Karpas-422 (cell line): ENCODE measurements at regions not wholly inside any gene's neighbourhood (a gene's known extent, or its start where the extent isn't known, plus 50 kb on each side); places are given as distances from the start of the nearest gene placed in this dataset.

Source experiments
- DNase-seq: peaks from one replicate; pipeline ENCODE4 v3.0.0-alpha.2; 2015
- H2AFZ ChIP-seq: fragments of 200-600 bp; sonication (generic); 2 replicates; pipeline ENCODE4 v1.6.1; 2014; ENCODE audit warnings: antibody characterized with exemption, low read length, mixed read lengths
- H3K27ac ChIP-seq: fragments of 200-600 bp; sonication (generic); 2 replicates; pipeline ENCODE4 v1.5.1; 2014; ENCODE audit warnings: mild to moderate bottlenecking, low read length, moderate library complexity
- H3K27me3 ChIP-seq: fragments of 200-600 bp; sonication (generic); 2 replicates; pipeline ENCODE4 v1.6.1; 2014; ENCODE audit warnings: low read length, mixed read lengths
- H3K36me3 ChIP-seq: fragments of 200-600 bp; sonication (generic); 2 replicates; pipeline ENCODE4 v1.6.1; 2014; ENCODE audit warnings: low read length, mixed read lengths; ENCODE audit not compliant: insufficient read depth
- H3K4me1 ChIP-seq: fragments of 200-600 bp; sonication (generic); 2 replicates; pipeline ENCODE4 v1.6.1; 2014; ENCODE audit warnings: mild to moderate bottlenecking, low read length, mixed read lengths
- H3K4me2 ChIP-seq: fragments of 200-600 bp; sonication (generic); 2 replicates; pipeline ENCODE4 v1.6.1; 2014; ENCODE audit warnings: low read length, low read depth, mild to moderate bottlenecking; ENCODE audit not compliant: poor library complexity, severe bottlenecking
- H3K4me3 ChIP-seq: fragments of 200-600 bp; sonication (generic); 2 replicates; pipeline ENCODE4 v1.5.1; 2014; ENCODE audit warnings: mild to moderate bottlenecking, antibody characterized with exemption, low read length, mixed read lengths
- H3K79me2 ChIP-seq: fragments of 200-600 bp; sonication (generic); 2 replicates; pipeline ENCODE4 v1.6.1; 2014; ENCODE audit warnings: mild to moderate bottlenecking, low read length, mixed read lengths
- H3K9ac ChIP-seq: fragments of 200-600 bp; sonication (generic); 2 replicates; pipeline ENCODE4 v1.6.0; 2014; ENCODE audit warnings: low read length
- H3K9me2 ChIP-seq: fragments of 200-600 bp; sonication (generic), shearing (Covaris generic); replicated peaks from 2 replicates; pipeline ENCODE4 v1.6.0; 2014; ENCODE audit warnings: mild to moderate bottlenecking, low read length, moderate library complexity; ENCODE audit not compliant: insufficient read depth
- H3K9me3 ChIP-seq: fragments of 300-700, 200-600 bp; sonication (generic); 2 replicates; pipeline ENCODE4 v1.6.1; 2014; ENCODE audit warnings: low read length, mixed read lengths
- H4K20me1 ChIP-seq: fragments of 200-600 bp; sonication (generic); 2 replicates; pipeline ENCODE4 v1.6.1; 2014; ENCODE audit warnings: mild to moderate bottlenecking, antibody characterized with exemption, low read length, low read depth; ENCODE audit not compliant: insufficient read depth

- H4K20me1 ChIP-seq: no peaks in the 10 kb centered on the region
- no peak overlapping the region for H3K27ac ChIP-seq
- no peak overlapping the region for H3K4me2 ChIP-seq
- H3K4me1 ChIP-seq: peaks cover 68% of the 10 kb centered on the region
- H3K79me2 ChIP-seq: no peaks in the 10 kb centered on the region
- H3K9me2 ChIP-seq: no peaks in the 10 kb centered on the region
- DNase-seq: no peak
- no peak overlapping the region for H2AFZ ChIP-seq
- H3K36me3 ChIP-seq: no peaks in the 10 kb centered on the region
- no peak overlapping the region for H3K4me3 ChIP-seq
- no peaks in the 10 kb centered on the region for H3K27me3 ChIP-seq
- no peak overlapping the region for H3K9ac ChIP-seq
- no peaks in the 10 kb centered on the region for H3K9me3 ChIP-seq
Observed at GRCh38 chr2:45257820-45258219, 248.6 kb upstream of the SIX2 start.

GRCh38 chr2:45256867-45257641, 247.8 kb upstream of the SIX2 start:
- Histone ChIP-seq H4K20me1 (no peaks in the 10 kb centered on the region), H3K27ac (no peak overlapping the region), H3K4me2 (no peak overlapping the region), H3K79me2 (no peaks in the 10 kb centered on the region), H3K36me3 (no peaks in the 10 kb centered on the region), H3K9ac (no peak overlapping the region), H3K9me3 (no peaks in the 10 kb centered on the region), H3K4me3 (no peak overlapping the region), H3K9me2 (no peaks in the 10 kb centered on the region), H3K27me3 (no peaks in the 10 kb centered on the region), H2AFZ (no peak overlapping the region), H3K4me1 (peaks cover 61% of the 10 kb centered on the region)
- no peak for DNase-seq

- no peak overlapping the region for H3K27ac ChIP-seq
- H3K4me1 ChIP-seq: peaks cover 53% of the 10 kb centered on the region
- H4K20me1 ChIP-seq: no peaks in the 10 kb centered on the region
- DNase-seq: no peak
- H3K9me2 ChIP-seq: no peaks in the 10 kb centered on the region
- no peak overlapping the region for H3K4me2 ChIP-seq
- H3K4me3 ChIP-seq: no peak overlapping the region
- no peaks in the 10 kb centered on the region for H3K79me2 ChIP-seq
- no peaks in the 10 kb centered on the region for H3K36me3 ChIP-seq
- no peak overlapping the region for H2AFZ ChIP-seq
- H3K9ac ChIP-seq: no peak overlapping the region
- H3K9me3 ChIP-seq: no peaks in the 10 kb centered on the region
- no peaks in the 10 kb centered on the region for H3K27me3 ChIP-seq
Observed at GRCh38 chr2:45256173-45256866, 247.1 kb upstream of the SIX2 start.

DNA sequence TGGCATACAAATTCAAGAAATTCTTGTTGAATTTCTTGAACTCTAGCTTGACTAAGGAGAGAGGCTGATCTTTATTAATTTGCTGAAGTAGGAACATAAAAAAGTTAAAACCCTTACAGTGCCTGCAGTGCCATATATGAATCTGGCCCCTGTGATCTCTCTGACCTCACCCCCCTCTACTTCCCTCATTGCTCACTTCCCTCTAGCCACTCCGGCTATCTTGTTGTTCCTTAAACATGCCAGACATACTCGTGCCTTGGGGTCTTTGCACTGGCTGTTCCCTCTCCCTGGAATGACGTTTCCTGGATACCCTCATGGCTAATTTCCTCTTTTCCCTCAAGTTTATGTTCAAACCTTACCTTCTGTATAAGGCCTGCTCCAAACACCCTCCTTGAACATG, 246.3 kb upstream of the SIX2 start:
- Histone ChIP-seq H3K4me2 (no peak overlapping the region), H2AFZ (no peak overlapping the region), H3K79me2 (no peaks in the 10 kb centered on the region), H3K36me3 (no peaks in the 10 kb centered on the region), H3K4me1 (peaks cover 49% of the 10 kb centered on the region), H3K4me3 (no peak overlapping the region), H3K9me2 (no peaks in the 10 kb centered on the region), H3K9me3 (no peaks in the 10 kb centered on the region), H4K20me1 (no peaks in the 10 kb centered on the region), H3K9ac (no peak overlapping the region), H3K27ac (no peak overlapping the region), H3K27me3 (no peaks in the 10 kb centered on the region)
- DNase-seq: no peak

DNA sequence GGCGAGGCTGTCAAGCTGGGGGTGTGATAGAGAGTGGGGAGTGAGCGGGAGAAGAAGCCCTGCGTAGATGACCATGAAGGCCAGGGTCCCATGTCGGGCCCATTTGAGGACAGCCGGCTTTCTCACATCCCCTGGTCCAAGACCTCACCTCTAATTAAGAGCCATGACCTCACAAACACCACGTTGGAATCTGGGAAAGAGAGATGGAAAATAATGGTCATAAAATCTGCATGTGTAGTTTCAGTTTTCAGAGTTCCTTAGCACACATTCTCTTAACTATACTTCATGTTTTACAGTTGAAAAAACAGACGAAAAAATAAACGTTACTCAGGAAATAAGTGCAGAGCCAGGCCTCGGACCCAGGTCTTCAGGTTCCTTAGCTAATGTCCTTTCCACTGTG, 244.8 kb upstream of the SIX2 start:
- no peaks in the 10 kb centered on the region for H3K9me3 ChIP-seq
- peaks cover 36% of the 10 kb centered on the region for H3K4me1 ChIP-seq
- H3K4me2 ChIP-seq: no peak overlapping the region
- no peak overlapping the region for H3K9ac ChIP-seq
- no peaks in the 10 kb centered on the region for H3K36me3 ChIP-seq
- no peak overlapping the region for H2AFZ ChIP-seq
- no peak overlapping the region for H3K4me3 ChIP-seq
- no peaks in the 10 kb centered on the region for H3K9me2 ChIP-seq
- no peaks in the 10 kb centered on the region for H4K20me1 ChIP-seq
- no peaks in the 10 kb centered on the region for H3K79me2 ChIP-seq
- H3K27me3 ChIP-seq: no peaks in the 10 kb centered on the region
- no peak overlapping the region for H3K27ac ChIP-seq
- DNase-seq: no peak

DNA sequence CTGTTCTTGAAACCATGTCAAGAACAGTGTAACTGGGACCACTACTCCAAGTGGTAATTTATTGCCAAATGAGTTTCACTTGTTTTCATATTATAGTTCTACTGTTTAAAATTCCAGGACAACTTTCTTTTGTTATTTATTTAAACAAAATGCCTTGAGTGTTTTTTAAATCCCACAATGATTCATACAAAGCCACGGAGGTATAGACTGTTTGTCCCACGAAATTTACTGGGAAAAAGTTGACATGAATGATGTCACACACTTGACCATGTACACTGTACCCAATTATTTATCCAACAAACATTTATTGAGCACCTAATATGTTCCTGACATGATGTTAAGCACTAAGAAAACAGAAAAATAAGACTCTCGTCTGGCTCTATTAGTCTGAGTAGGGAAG, 243.9 kb upstream of the SIX2 start:
- H3K36me3 ChIP-seq: no peaks in the 10 kb centered on the region
- no peaks in the 10 kb centered on the region for H3K27me3 ChIP-seq
- no peak overlapping the region for H2AFZ ChIP-seq
- no peaks in the 10 kb centered on the region for H3K9me3 ChIP-seq
- no peak for DNase-seq
- no peaks in the 10 kb centered on the region for H4K20me1 ChIP-seq
- no peak overlapping the region for H3K27ac ChIP-seq
- no peak overlapping the region for H3K9ac ChIP-seq
- no peak overlapping the region for H3K4me3 ChIP-seq
- H3K4me2 ChIP-seq: no peak overlapping the region
- H3K4me1 ChIP-seq: peaks cover 27% of the 10 kb centered on the region
- H3K79me2 ChIP-seq: no peaks in the 10 kb centered on the region
- no peaks in the 10 kb centered on the region for H3K9me2 ChIP-seq

DNA sequence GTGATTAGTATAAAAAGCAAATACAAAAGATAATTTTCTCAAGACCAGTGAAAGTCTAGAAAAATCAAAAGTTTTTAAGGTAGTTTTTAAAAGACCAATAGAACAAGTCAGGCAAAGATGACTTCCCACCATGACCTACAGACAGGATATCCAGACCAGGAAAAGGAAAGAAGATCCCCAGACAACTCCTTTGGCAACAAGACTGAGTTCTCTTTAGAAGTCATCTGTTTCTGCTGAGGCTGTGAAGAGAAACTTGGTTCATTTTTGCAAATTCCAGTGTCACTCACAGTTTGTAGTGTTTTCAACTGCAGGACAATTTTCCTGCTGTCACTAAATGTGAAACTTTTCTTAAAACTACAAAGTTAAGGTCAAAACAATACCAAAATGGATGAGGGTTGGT, 240.9 kb upstream of the SIX2 start:
- Histone ChIP-seq H3K9me2 (no peaks in the 10 kb centered on the region), H3K4me3 (no peak overlapping the region)

GRCh38 chr2:45248214-45248613, 239.0 kb upstream of the SIX2 start:
- DNase-seq: no peak
- Histone ChIP-seq H3K27ac (no peak overlapping the region), H3K4me1 (no peaks in the 10 kb centered on the region; the same call in 1 of the 2 replicates), H3K9ac (no peak overlapping the region), H3K4me2 (no peak overlapping the region), H3K79me2 (no peaks in the 10 kb centered on the region), H3K27me3 (no peaks in the 10 kb centered on the region), H3K9me2 (no peaks in the 10 kb centered on the region), H3K9me3 (no peaks in the 10 kb centered on the region), H3K4me3 (no peak overlapping the region), H4K20me1 (no peaks in the 10 kb centered on the region), H3K36me3 (no peaks in the 10 kb centered on the region), H2AFZ (no peak overlapping the region)

More for the DNA sequence above, 240.9 kb upstream of the SIX2 start:
- peaks cover 7% of the 10 kb centered on the region for H3K4me1 ChIP-seq
- no peak overlapping the region for H3K4me2 ChIP-seq
- DNase-seq: no peak
- H3K9ac ChIP-seq: no peak overlapping the region
- no peak overlapping the region for H3K27ac ChIP-seq
- H3K27me3 ChIP-seq: no peaks in the 10 kb centered on the region
- H3K36me3 ChIP-seq: no peaks in the 10 kb centered on the region
- H3K79me2 ChIP-seq: no peaks in the 10 kb centered on the region
- H4K20me1 ChIP-seq: no peaks in the 10 kb centered on the region
- H2AFZ ChIP-seq: no peak overlapping the region
- no peaks in the 10 kb centered on the region for H3K9me3 ChIP-seq
